Coronary artery (tissue), 2 donors: ENCODE measurements at regions not wholly inside any gene's neighbourhood (a gene's known extent, or its start where the extent isn't known, plus 50 kb on each side); places are given as distances from the start of the nearest gene placed in this dataset.

Experiments
- DNase-seq: peaks from one replicate; pipeline ENCODE4 v3.0.0-alpha.2; 2017; ENCODE audit warnings: low spot score
- H3K27ac ChIP-seq, 2 donors: fragments of 200-600 bp; sonication (generic); one replicate each; pipeline ENCODE4 v1.5.1; 2016 to 2019
- H3K4me3 ChIP-seq: fragments of 200-600 bp; sonication (generic); 2 replicates; pipeline ENCODE4 v1.5.1; 2016; ENCODE audit warnings: mild to moderate bottlenecking, moderate library complexity
- TF ChIP-seq, protein P1 (sequence below): fragments of 200-600 bp; sonication (generic); IDR thresholded peaks from one replicate; pipeline ENCODE4 v1.5.1; 2019; ENCODE audit warnings: antibody characterized with exemption

DNA sequence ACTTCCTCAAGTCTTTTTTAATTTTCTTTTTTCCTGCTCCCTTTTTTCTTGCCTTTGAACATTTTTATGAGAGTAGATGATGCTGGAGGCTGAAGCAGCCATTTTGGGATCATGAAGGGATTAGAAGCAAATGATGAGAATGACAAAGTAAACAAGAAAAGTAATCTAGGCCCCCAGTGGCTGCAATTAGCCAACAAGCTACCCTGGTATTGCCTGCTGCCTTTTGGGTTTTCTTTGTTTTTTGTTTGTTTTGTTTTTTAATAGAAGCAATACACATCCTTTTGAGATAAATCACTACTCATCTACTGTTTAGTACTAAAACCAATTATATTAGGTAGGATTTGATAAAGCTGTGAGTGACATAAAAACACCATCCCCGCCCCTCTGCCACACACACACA lies 280.7 kb upstream of the ADGRL2 start:
- TF ChIP-seq, protein P1, sequence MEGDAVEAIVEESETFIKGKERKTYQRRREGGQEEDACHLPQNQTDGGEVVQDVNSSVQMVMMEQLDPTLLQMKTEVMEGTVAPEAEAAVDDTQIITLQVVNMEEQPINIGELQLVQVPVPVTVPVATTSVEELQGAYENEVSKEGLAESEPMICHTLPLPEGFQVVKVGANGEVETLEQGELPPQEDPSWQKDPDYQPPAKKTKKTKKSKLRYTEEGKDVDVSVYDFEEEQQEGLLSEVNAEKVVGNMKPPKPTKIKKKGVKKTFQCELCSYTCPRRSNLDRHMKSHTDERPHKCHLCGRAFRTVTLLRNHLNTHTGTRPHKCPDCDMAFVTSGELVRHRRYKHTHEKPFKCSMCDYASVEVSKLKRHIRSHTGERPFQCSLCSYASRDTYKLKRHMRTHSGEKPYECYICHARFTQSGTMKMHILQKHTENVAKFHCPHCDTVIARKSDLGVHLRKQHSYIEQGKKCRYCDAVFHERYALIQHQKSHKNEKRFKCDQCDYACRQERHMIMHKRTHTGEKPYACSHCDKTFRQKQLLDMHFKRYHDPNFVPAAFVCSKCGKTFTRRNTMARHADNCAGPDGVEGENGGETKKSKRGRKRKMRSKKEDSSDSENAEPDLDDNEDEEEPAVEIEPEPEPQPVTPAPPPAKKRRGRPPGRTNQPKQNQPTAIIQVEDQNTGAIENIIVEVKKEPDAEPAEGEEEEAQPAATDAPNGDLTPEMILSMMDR: no peak
- H3K4me3 ChIP-seq: no peak overlapping the region
- no peak for DNase-seq
- H3K27ac ChIP-seq: no peak overlapping the region

DNA sequence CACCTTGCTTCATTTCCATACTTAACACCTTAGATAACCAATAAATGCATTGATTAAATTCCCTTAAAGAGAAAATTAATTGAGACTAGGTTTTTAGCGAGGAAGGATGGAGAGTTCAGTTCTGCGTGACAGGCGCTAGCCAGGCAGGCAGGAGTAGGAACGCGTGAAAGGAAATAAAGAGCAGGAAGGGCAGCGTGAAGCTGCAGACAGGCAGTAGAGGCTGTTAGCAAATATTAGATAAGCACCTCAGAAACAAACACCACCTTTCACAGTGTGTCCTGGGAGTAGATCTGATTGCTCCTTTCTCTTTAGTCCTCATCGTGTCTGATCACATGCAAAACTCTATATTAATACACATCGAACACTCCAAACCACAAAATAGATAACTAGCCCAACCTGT lies 282.7 kb upstream of the ADGRL2 start:
- DNase-seq: no peak
- no peak overlapping the region for H3K27ac ChIP-seq
- TF ChIP-seq, protein P1: no peak
- no peak overlapping the region for H3K4me3 ChIP-seq

DNA sequence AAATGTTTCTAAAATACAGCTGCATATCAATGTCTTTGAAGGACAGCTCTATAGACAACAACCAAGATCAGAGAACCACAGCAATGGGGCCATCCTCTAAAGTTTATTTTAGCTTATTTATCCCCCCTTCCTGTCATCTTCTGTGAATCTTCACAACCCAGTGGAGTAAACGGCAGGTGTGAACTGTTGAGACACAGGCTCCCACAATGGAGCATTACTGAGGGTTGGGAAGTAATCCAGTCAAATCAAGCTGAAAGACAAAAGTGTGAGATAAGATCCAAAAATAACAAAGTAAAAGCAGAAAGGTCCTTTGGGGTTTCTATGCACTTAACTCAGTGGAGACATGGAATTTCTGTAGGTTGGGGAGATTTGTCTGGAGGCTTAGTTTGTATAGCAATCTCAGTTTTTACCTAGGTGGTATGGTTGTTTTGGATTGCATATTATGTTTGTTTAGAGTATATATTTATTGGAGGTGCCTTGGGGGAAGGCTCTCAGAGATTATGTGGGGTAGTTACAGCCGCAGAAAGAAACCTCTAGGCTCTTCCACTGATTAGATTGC lies 286.9 kb upstream of the ADGRL2 start:
- H3K4me3 ChIP-seq: no peak overlapping the region
- TF ChIP-seq, protein P1: no peak
- H3K27ac ChIP-seq: no peak overlapping the region
- no peak for DNase-seq

DNA sequence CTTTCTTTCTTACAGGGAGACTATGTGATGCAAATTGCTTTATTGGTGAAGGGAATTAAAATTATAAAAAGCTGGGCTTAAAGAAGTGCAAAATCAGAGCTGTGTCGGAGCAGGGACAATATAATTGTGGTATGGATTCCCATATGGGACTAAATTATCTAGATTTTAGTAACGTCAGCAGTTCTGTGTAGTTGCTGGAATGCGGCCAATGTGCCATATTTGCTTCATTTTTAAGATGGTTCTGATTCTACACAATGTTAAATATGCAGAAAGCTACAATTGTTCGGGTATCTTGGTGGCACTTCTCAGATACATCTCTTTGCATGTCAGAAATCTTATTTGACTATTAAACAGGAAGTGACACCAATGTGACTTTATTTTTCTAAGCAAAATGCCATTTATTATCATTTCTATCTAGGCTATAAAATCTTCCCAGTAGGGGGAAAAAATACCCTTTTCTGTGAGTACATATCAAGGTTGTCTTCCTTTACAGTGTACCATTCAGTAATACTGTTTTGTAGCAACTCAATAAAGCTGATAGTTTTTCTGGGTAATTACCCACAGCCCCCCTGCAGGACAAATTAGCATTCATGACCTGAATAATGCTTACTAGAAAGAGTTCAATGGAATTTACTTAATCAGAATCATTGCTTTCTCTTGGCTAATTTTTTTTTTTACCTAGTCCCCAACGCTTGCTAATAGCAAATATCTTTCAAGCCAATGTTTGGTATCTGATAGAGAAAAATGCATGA lies 288.3 kb upstream of the ADGRL2 start:
- no peak for DNase-seq
- TF ChIP-seq, protein P1: no peak
- Histone ChIP-seq H3K4me3 (no peak overlapping the region), H3K27ac (no peak overlapping the region)

DNA sequence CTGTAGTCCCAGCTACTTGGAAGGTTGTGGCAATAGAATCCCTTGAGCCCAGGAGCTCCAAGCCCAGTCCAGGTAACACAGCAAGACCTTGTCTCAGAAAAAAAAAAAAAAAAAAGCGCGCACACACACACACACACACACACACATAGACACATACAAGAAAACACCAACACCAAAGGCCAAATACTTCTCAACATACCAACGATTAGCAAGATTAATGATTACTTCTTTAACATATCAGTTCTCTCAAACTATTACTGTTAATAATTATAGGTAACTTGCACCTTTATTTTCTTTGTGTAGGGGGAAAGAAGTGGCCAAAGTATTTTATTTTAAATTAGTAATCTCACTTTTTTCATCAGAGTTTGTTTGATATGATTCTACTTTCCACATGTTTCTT lies 289.5 kb upstream of the ADGRL2 start:
- DNase-seq: no peak
- TF ChIP-seq, protein P1: no peak
- no peak overlapping the region for H3K27ac ChIP-seq

DNA sequence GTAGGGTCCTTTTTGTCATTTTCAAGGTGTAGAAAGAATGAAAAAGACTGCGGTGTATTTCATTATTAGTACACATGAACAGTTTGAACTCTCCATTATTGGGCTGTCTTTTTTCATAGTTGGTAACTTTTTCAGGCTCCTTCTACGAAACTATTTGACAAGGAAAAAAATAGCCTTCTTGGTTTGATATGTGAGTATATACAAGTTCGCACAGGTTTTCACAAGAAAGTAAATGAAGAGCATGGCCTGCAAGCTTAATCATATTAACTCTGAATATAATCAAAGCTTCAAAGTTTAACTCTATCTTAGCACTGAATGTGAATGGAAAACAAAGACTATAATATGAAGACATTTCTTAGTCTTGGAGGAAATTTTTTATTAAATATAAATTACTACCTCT lies 290.0 kb upstream of the ADGRL2 start:
- Histone ChIP-seq H3K27ac (no peak overlapping the region), H3K4me3 (no peak overlapping the region)
- TF ChIP-seq, protein P1: no peak
- DNase-seq: no peak

More for the DNA sequence above, 289.5 kb upstream of the ADGRL2 start:
- no peak overlapping the region for H3K4me3 ChIP-seq

DNA sequence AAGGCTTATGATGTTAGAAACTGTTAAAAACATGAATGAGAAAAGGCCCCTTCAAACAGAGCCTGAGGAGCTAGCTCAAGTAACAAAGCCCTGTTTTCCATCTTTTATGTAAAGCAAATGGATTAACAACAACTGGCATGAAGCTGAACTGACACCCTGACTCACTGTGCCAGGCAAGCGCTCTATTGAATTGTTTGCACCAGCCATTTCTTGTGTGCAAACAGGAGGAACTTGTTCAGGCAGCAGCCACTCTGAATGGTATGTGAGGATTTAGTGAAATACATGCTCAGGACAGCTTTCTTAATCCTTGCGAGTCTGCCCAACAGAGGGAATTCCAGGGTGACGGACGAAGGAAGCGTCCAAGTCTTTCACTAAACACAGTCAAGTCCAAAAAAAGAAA lies 291.1 kb upstream of the ADGRL2 start:
- TF ChIP-seq, protein P1: no peak
- DNase-seq: no peak
- Histone ChIP-seq H3K4me3 (no peak overlapping the region), H3K27ac (no peak overlapping the region)
